DOHH2 (cell line): ENCODE measurements at regions not wholly inside any gene's neighbourhood (a gene's known extent, or its start where the extent isn't known, plus 50 kb on each side); places are given as distances from the start of the nearest gene placed in this dataset.

Experiments
- EZH2phosphoT487 ChIP-seq: fragments of 200-600 bp; sonication (generic); IDR thresholded peaks from 2 replicates; pipeline ENCODE4 v1.6.1; 2017; ENCODE audit warnings: borderline replicate concordance, mild to moderate bottlenecking, antibody characterized with exemption, low read length, moderate library complexity, mixed read lengths
- TF ChIP-seq, protein P1 (sequence below): fragments of 200-600 bp; sonication (generic); IDR thresholded peaks from one replicate; pipeline ENCODE4 v1.5.1; 2014; ENCODE audit warnings: antibody characterized with exemption, mild to moderate bottlenecking, low read depth, low read length; ENCODE audit not compliant: poor library complexity, severe bottlenecking

GRCh38 chr4:178027796-178028195, 585.6 kb upstream of the AGA start:
- TF ChIP-seq, protein P1, sequence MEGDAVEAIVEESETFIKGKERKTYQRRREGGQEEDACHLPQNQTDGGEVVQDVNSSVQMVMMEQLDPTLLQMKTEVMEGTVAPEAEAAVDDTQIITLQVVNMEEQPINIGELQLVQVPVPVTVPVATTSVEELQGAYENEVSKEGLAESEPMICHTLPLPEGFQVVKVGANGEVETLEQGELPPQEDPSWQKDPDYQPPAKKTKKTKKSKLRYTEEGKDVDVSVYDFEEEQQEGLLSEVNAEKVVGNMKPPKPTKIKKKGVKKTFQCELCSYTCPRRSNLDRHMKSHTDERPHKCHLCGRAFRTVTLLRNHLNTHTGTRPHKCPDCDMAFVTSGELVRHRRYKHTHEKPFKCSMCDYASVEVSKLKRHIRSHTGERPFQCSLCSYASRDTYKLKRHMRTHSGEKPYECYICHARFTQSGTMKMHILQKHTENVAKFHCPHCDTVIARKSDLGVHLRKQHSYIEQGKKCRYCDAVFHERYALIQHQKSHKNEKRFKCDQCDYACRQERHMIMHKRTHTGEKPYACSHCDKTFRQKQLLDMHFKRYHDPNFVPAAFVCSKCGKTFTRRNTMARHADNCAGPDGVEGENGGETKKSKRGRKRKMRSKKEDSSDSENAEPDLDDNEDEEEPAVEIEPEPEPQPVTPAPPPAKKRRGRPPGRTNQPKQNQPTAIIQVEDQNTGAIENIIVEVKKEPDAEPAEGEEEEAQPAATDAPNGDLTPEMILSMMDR, result no peak
- no peak for TF ChIP-seq EZH2phosphoT487
